ENCODE measurements at regions not wholly inside any gene's neighbourhood (a gene's known extent, or its start where the extent isn't known, plus 50 kb on each side); places are given as distances from the start of the nearest gene placed in this dataset.
A peak's percentile ranks its signal among the peaks of the same experiment; 100 is the strongest.

- no peak overlapping the region for H3K27ac ChIP-seq (ENCODE audit: low read depth, low read length)
- H3K36me3 ChIP-seq (ENCODE audit: insufficient read depth, low read length), result no peaks in the 10 kb centered on the region
- no peaks in the 10 kb centered on the region for H4K20me1 ChIP-seq (ENCODE audit: insufficient read depth, low read length)
- H3K9me3 ChIP-seq (ENCODE audit: low read depth, low read length), result no peaks in the 10 kb centered on the region
- H3K79me2 ChIP-seq (ENCODE audit: insufficient read depth, low read length), result no peaks in the 10 kb centered on the region
- H3K4me3 ChIP-seq (ENCODE audit: insufficient read depth, low read length), result no peak overlapping the region
- DNase-seq (ENCODE audit: insufficient read length, low spot score, missing footprints), result peak; percentile 64
- H3K27me3 ChIP-seq (ENCODE audit: insufficient read depth, low read length), result no peaks in the 10 kb centered on the region
- TF ChIP-seq, protein P1, sequence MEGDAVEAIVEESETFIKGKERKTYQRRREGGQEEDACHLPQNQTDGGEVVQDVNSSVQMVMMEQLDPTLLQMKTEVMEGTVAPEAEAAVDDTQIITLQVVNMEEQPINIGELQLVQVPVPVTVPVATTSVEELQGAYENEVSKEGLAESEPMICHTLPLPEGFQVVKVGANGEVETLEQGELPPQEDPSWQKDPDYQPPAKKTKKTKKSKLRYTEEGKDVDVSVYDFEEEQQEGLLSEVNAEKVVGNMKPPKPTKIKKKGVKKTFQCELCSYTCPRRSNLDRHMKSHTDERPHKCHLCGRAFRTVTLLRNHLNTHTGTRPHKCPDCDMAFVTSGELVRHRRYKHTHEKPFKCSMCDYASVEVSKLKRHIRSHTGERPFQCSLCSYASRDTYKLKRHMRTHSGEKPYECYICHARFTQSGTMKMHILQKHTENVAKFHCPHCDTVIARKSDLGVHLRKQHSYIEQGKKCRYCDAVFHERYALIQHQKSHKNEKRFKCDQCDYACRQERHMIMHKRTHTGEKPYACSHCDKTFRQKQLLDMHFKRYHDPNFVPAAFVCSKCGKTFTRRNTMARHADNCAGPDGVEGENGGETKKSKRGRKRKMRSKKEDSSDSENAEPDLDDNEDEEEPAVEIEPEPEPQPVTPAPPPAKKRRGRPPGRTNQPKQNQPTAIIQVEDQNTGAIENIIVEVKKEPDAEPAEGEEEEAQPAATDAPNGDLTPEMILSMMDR (IDR thresholded peaks at IDR 0.05; ENCODE audit: extremely low read depth, low read depth, low read length), result no peak
- H3K4me2 ChIP-seq (ENCODE audit: insufficient read depth, low read length), result no peak overlapping the region
- no peaks in the 10 kb centered on the region for H3K4me1 ChIP-seq (ENCODE audit: insufficient read depth, low read length)
- H2AFZ ChIP-seq (ENCODE audit: low read length), result no peak overlapping the region
These were observed 237.7 kb downstream of the DLL1 start for GRCh38 chr6:170052991-170053821.

DNA sequence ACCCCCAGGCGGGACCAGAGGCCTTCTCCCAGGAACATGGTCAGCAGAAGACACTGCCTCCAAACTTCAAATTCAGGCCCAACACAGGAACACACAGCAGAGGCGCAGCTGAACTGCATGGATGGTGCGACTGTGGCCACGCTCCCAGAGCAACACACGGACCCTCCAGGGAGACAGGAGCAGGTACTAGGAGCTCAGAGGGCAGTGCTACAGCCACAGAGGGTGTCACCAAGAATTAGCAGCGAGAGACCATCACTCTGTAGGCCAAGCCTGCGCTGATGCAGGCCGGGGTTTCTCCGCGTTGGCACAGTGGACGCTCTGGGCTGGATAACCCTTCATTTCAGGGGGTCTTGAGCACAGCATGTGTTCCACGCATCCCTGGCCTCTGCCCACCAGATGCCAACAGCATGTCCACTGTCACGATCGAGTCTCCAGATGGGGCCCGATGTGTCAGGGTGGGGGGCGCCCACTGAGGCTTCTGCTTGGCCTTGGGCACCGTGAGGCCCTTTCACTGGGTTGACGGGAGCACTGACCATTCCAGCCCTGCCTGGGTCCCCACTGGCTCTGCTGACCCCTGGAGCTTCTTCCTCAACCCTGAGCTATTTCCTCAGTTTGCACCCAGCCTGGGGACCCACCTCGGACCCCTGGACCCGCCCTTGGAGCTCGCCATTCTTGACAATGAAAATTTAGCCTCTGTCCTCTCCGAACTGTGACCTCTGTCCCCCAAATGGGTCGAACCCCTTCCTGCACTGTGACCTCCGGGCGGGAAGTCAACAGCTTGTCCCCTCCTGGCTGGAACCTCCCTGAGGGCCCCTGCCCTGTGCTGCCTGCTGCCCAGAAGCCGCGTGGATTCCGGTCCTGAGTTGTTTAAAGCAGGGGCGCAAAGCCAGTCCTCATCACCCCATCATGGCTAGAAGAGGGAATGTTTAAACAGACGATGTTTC, 239.4 kb downstream of the DLL1 start:
- Histone ChIP-seq H3K27me3 (ENCODE audit: insufficient read depth, low read length) (no peaks in the 10 kb centered on the region), H3K79me2 (ENCODE audit: insufficient read depth, low read length) (no peaks in the 10 kb centered on the region), H2AFZ (ENCODE audit: low read length) (no peak overlapping the region), H3K4me1 (ENCODE audit: insufficient read depth, low read length) (no peaks in the 10 kb centered on the region), H3K4me3 (ENCODE audit: insufficient read depth, low read length) (no peak overlapping the region), H4K20me1 (ENCODE audit: insufficient read depth, low read length) (no peaks in the 10 kb centered on the region), H3K4me2 (ENCODE audit: insufficient read depth, low read length) (no peak overlapping the region), H3K9me3 (ENCODE audit: low read depth, low read length) (no peaks in the 10 kb centered on the region), H3K27ac (ENCODE audit: low read depth, low read length) (no peak overlapping the region), H3K36me3 (ENCODE audit: insufficient read depth, low read length) (no peaks in the 10 kb centered on the region)
- DNase-seq (ENCODE audit: insufficient read length, low spot score, missing footprints), result peak; percentile 78
- TF ChIP-seq, protein P1 (IDR thresholded peaks at IDR 0.05; ENCODE audit: extremely low read depth, low read depth, low read length), result no peak

DNA sequence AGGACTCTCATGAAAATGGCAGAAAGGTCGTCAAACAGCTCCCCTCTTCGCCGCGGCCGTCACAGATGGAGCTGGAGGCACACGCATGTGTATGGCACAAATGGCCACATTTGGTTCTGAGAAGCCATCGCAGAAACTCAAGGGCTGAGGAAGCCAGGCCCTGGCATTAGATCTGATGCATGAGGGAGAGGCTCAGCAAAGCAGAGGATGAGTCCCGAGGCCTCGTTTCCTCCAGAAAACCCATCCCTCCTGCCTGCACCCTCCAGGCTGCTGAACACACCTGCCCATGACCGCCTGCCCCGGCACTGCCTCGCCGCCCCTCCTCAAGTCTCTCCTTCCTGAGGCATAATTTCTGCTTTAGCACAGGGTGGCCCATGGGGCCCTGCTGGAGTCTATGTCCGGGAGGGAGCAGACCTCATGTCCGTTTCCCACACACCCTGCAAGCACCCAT, 240.3 kb downstream of the DLL1 start:
- no peak overlapping the region for H3K4me3 ChIP-seq (ENCODE audit: insufficient read depth, low read length)
- DNase-seq (ENCODE audit: insufficient read length, low spot score, missing footprints), result peak; percentile 74
- no peaks in the 10 kb centered on the region for H3K27me3 ChIP-seq (ENCODE audit: insufficient read depth, low read length)
- no peak overlapping the region for H2AFZ ChIP-seq (ENCODE audit: low read length)
- no peaks in the 10 kb centered on the region for H3K36me3 ChIP-seq (ENCODE audit: insufficient read depth, low read length)
- no peaks in the 10 kb centered on the region for H4K20me1 ChIP-seq (ENCODE audit: insufficient read depth, low read length)
- TF ChIP-seq, protein P1 (IDR thresholded peaks at IDR 0.05; ENCODE audit: extremely low read depth, low read depth, low read length), result no peak
- no peaks in the 10 kb centered on the region for H3K9me3 ChIP-seq (ENCODE audit: low read depth, low read length)
- H3K27ac ChIP-seq (ENCODE audit: low read depth, low read length), result no peak overlapping the region
- H3K4me1 ChIP-seq (ENCODE audit: insufficient read depth, low read length), result no peaks in the 10 kb centered on the region
- H3K79me2 ChIP-seq (ENCODE audit: insufficient read depth, low read length), result no peaks in the 10 kb centered on the region
- H3K4me2 ChIP-seq (ENCODE audit: insufficient read depth, low read length), result no peak overlapping the region

Measured in osteoblast (primary cell).